ENCODE measurements at regions not wholly inside any gene's neighbourhood (a gene's known extent, or its start where the extent isn't known, plus 50 kb on each side); places are given as distances from the start of the nearest gene placed in this dataset.

GRCh38 chr10:93206652-93207051 lies 133.0 kb downstream of the CYP26A1 start:
- Mint-ChIP-seq H3K4me3 (ENCODE audit: unreplicated experiment) (no peak overlapping the region), H3K27me3 (ENCODE audit: unreplicated experiment) (no peaks in the 10 kb centered on the region), H3K4me1 (ENCODE audit: unreplicated experiment) (no peaks in the 10 kb centered on the region), H3K9me3 (ENCODE audit: unreplicated experiment) (no peaks in the 10 kb centered on the region), H3K27ac (ENCODE audit: unreplicated experiment) (no peak overlapping the region), H3K36me3 (ENCODE audit: low read depth, unreplicated experiment) (no peaks in the 10 kb centered on the region)
- TF ChIP-seq CTCF (IDR thresholded peaks at IDR 0.05; ENCODE audit: unreplicated experiment), result no peak
- peak; percentile 12 for DNase-seq (ENCODE audit: low spot score)

GRCh38 chr10:93208717-93209464 lies 135.2 kb downstream of the CYP26A1 start:
- no peak for DNase-seq (ENCODE audit: low spot score)
- Mint-ChIP-seq H3K27ac (ENCODE audit: unreplicated experiment) (no peak overlapping the region), H3K4me3 (ENCODE audit: unreplicated experiment) (no peak overlapping the region), H3K27me3 (ENCODE audit: unreplicated experiment) (no peaks in the 10 kb centered on the region), H3K9me3 (ENCODE audit: unreplicated experiment) (no peaks in the 10 kb centered on the region), H3K4me1 (ENCODE audit: unreplicated experiment) (no peaks in the 10 kb centered on the region), H3K36me3 (ENCODE audit: low read depth, unreplicated experiment) (no peaks in the 10 kb centered on the region)
- TF ChIP-seq CTCF (IDR thresholded peaks at IDR 0.05; ENCODE audit: unreplicated experiment), result no peak

- Mint-ChIP-seq H3K4me3 (ENCODE audit: unreplicated experiment) (no peak overlapping the region), H3K36me3 (ENCODE audit: low read depth, unreplicated experiment) (no peaks in the 10 kb centered on the region), H3K9me3 (ENCODE audit: unreplicated experiment) (no peaks in the 10 kb centered on the region), H3K27me3 (ENCODE audit: unreplicated experiment) (no peaks in the 10 kb centered on the region), H3K27ac (ENCODE audit: unreplicated experiment) (no peak overlapping the region), H3K4me1 (ENCODE audit: unreplicated experiment) (peaks cover 3% of the 10 kb centered on the region)
- no peak for TF ChIP-seq CTCF (IDR thresholded peaks at IDR 0.05; ENCODE audit: unreplicated experiment)
- no peak for DNase-seq (ENCODE audit: low spot score)
Observed at GRCh38 chr10:93211991-93212390, 138.3 kb downstream of the CYP26A1 start.

- DNase-seq (ENCODE audit: low spot score), result no peak
- no peaks in the 10 kb centered on the region for H3K27me3 Mint-ChIP-seq (ENCODE audit: unreplicated experiment)
- no peak overlapping the region for H3K4me3 Mint-ChIP-seq (ENCODE audit: unreplicated experiment)
- peaks cover 3% of the 10 kb centered on the region for H3K4me1 Mint-ChIP-seq (ENCODE audit: unreplicated experiment)
- no peaks in the 10 kb centered on the region for H3K36me3 Mint-ChIP-seq (ENCODE audit: low read depth, unreplicated experiment)
- no peaks in the 10 kb centered on the region for H3K9me3 Mint-ChIP-seq (ENCODE audit: unreplicated experiment)
- no peak for TF ChIP-seq CTCF (IDR thresholded peaks at IDR 0.05; ENCODE audit: unreplicated experiment)
- H3K27ac Mint-ChIP-seq (ENCODE audit: unreplicated experiment), result no peak overlapping the region
Observed at GRCh38 chr10:93215312-93215711, 141.6 kb downstream of the CYP26A1 start.

- Mint-ChIP-seq H3K4me3 (ENCODE audit: unreplicated experiment) (no peak overlapping the region), H3K27me3 (ENCODE audit: unreplicated experiment) (no peaks in the 10 kb centered on the region), H3K36me3 (ENCODE audit: low read depth, unreplicated experiment) (no peaks in the 10 kb centered on the region), H3K27ac (ENCODE audit: unreplicated experiment) (no peak overlapping the region), H3K9me3 (ENCODE audit: unreplicated experiment) (no peaks in the 10 kb centered on the region), H3K4me1 (ENCODE audit: unreplicated experiment) (peaks cover 3% of the 10 kb centered on the region)
- no peak for DNase-seq (ENCODE audit: low spot score)
- no peak for TF ChIP-seq CTCF (IDR thresholded peaks at IDR 0.05; ENCODE audit: unreplicated experiment)
Observed at GRCh38 chr10:93216341-93216985, 142.8 kb downstream of the CYP26A1 start.
